ENCODE measurements at regions not wholly inside any gene's neighbourhood (a gene's known extent, or its start where the extent isn't known, plus 50 kb on each side); places are given as distances from the start of the nearest gene placed in this dataset.

DNA sequence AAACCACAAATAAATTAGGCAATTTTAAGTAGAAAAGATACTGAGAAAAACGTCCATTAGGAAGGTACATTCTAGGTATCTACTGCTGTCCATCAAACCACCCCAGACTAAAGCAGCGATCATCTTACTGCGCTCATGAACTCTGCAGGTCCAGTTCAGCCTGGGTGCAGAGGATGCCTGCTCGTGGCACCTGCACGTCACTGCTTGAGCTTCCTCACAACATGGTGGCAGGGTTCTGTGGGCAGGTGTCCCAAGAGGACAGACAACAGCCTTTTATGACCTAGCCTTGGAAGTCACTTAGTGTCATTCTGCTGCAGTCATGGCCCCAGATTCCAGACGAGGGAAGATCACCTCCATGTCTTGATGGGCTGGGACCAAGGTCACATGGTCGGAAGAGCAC is 93.4 kb downstream of the MICALL2 start:
- H3K4me3 ChIP-seq: no peak overlapping the region
- TF ChIP-seq POLR2A (IDR thresholded peaks at IDR 0.05): no peak
- TF ChIP-seq, protein P1, sequence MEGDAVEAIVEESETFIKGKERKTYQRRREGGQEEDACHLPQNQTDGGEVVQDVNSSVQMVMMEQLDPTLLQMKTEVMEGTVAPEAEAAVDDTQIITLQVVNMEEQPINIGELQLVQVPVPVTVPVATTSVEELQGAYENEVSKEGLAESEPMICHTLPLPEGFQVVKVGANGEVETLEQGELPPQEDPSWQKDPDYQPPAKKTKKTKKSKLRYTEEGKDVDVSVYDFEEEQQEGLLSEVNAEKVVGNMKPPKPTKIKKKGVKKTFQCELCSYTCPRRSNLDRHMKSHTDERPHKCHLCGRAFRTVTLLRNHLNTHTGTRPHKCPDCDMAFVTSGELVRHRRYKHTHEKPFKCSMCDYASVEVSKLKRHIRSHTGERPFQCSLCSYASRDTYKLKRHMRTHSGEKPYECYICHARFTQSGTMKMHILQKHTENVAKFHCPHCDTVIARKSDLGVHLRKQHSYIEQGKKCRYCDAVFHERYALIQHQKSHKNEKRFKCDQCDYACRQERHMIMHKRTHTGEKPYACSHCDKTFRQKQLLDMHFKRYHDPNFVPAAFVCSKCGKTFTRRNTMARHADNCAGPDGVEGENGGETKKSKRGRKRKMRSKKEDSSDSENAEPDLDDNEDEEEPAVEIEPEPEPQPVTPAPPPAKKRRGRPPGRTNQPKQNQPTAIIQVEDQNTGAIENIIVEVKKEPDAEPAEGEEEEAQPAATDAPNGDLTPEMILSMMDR (IDR thresholded peaks at IDR 0.05): no peak
- no peaks in the 10 kb centered on the region for H3K4me1 ChIP-seq
- DNase-seq (no peak), ATAC-seq (no peak)
- H3K27me3 ChIP-seq: peaks cover 0 to 9% of the 10 kb centered on the region in 2 donors
- no peaks in the 10 kb centered on the region for H3K36me3 ChIP-seq
- 78% methylated on average over 5 of the region's 7 CpGs for WGBS (ENCODE audit: insufficient coverage, low coverage, low lambda C conversion rate, missing lambda C conversion rate)
- no peaks in the 10 kb centered on the region for H3K9me3 ChIP-seq
- no peak overlapping the region for H3K27ac ChIP-seq
- intact Hi-C loops (cut with DNase I): no loop called here

DNA sequence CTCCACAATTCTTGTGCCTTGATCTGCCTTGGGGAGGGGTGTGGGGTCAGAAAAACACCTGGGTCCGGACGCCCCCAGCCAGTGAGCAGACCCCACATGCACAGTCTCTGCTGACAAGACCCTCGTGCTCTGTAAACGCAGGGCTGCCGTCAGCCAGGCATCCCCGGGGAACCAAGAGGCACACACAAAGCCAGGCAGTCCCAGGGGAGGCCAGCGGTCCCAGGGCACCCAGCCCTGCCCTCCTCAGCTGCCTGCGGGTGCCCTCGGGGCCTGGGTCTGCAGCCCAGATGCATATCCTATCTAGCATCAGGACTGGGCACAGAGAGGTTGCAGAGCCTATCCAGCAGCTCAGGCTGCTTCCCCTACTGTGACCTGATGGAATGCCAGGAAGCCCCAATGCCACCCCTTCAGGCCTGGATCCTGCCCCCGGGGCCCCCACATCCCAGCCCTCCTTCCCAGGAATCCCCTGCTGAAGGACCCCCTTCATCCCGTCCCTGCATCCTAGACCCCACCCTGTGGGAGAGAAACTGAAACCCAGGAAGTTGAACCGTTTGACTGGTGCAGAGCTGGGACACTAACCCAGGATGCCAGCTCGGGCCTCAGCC is 92.4 kb downstream of the MICALL2 start:
- ATAC-seq: no peak
- no CpG with 5 or more reads among the region's 13 CpGs for whole genome bisulfite sequencing (ENCODE audit: insufficient coverage, low coverage, low lambda C conversion rate, missing lambda C conversion rate)
- peak in 1 of 3 donors; percentile 34 for DNase-seq
- no peaks in the 10 kb centered on the region for H3K4me1 ChIP-seq
- intact Hi-C loops (cut with DNase I): no loop called here
- H3K27me3 ChIP-seq: peaks cover 0 to 9% of the 10 kb centered on the region in 2 donors
- no peak overlapping the region for H3K4me3 ChIP-seq
- no peaks in the 10 kb centered on the region for H3K9me3 ChIP-seq
- no peak overlapping the region for H3K27ac ChIP-seq
- no peak for TF ChIP-seq POLR2A (IDR thresholded peaks at IDR 0.05)
- TF ChIP-seq, protein P1 (IDR thresholded peaks at IDR 0.05): no peak
- H3K36me3 ChIP-seq: no peaks in the 10 kb centered on the region

DNA sequence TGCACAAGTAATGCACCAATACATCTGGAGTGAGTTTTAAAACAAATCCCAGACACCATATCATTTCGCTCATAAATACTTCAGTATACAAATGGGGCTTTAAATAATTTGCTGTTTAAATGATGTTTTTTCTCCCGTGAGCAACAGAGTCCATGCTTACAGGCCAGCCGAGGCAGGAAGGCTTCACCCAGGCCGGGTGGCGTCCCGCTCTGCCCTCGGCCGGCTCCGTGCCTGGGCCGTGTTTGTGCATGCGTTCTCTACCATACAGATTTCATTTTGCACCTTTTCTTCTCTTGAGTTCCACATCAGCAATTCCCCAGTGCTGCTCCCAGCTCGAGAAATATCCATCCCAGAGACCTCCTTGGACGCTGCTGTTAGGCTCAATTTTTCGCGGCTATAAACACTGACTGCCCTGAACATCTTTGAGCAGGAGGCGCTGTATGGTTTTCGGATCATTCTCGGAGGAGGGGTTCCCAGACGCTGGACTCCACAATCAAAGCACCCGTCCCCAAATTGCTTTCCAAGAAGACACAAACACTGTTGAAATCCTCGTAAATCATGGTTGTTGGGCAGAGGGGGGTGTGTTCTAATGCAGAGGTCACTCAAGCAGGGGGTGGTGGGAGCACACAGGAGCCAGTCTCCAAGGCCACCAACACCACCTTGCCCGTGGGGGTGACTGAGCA is 91.6 kb downstream of the MICALL2 start:
- Histone ChIP-seq H3K4me1 (no peaks in the 10 kb centered on the region), H3K27ac (no peak overlapping the region), H3K27me3 (peaks cover 0 to 9% of the 10 kb centered on the region in 2 donors), H3K4me3 (no peak overlapping the region), H3K36me3 (no peaks in the 10 kb centered on the region), H3K9me3 (no peaks in the 10 kb centered on the region)
- WGBS (ENCODE audit: insufficient coverage, low coverage, low lambda C conversion rate, missing lambda C conversion rate): 49% methylated on average over 20 of the region's 22 CpGs
- peak in 1 of 3 donors; percentile 9 for DNase-seq
- intact Hi-C loops (cut with DNase I): no loop called here
- ATAC-seq: no peak
- no peak for TF ChIP-seq POLR2A (IDR thresholded peaks at IDR 0.05)
- TF ChIP-seq, protein P1 (IDR thresholded peaks at IDR 0.05): no peak

DNA sequence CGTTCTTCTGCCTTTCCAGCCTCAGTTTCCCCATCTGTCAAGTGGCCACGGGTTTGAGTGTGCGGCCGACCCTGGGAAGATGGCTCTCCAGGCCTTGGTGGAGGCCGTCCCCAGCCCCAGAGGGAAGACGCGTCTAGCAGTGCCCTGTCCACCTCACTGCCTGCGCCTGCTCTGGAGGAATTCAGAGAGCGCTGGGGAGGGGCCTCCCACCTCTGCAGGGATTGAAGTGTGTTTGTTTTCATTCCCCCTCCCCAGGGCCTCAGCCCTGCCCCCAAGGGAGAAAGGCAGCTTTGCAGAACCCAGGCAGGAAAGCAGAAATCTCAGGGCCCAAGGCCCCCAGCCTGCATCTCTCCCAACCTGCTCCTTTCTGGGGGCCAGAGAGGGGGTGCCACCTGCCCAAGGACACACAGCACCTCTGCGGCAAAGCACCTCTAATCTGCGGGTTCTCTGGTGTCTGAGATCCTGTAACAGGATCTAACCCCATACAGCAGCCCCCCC is 91.0 kb downstream of the MICALL2 start:
- peaks cover 0 to 9% of the 10 kb centered on the region in 2 donors for H3K27me3 ChIP-seq

More for the DNA sequence above, 91.0 kb downstream of the MICALL2 start:
- Histone ChIP-seq H3K9me3 (no peaks in the 10 kb centered on the region), H3K36me3 (no peaks in the 10 kb centered on the region), H3K27ac (no peak overlapping the region), H3K4me1 (no peaks in the 10 kb centered on the region), H3K4me3 (no peak overlapping the region)
- DNase-seq (peak in 1 of 3 donors; percentile 44), ATAC-seq (no peak)
- WGBS (ENCODE audit: insufficient coverage, low coverage, low lambda C conversion rate, missing lambda C conversion rate): 13% methylated on average over 3 of the region's 11 CpGs
- no peak for TF ChIP-seq POLR2A (IDR thresholded peaks at IDR 0.05)
- TF ChIP-seq, protein P1 (IDR thresholded peaks at IDR 0.05): no peak
- intact Hi-C loops (cut with DNase I): no loop called here

All from right lobe of liver (tissue), 6 donors.